ENCODE measurements at regions not wholly inside any gene's neighbourhood (a gene's known extent, or its start where the extent isn't known, plus 50 kb on each side); places are given as distances from the start of the nearest gene placed in this dataset.

- H3K27ac ChIP-seq, result peak overlapping the region in 1 of 3 donors; percentile 23
- no peaks in the 10 kb centered on the region for H3K36me3 ChIP-seq
- 63 to 68% methylated on average over 4 of the region's 4 CpGs for WGBS, 2 donors
- intact Hi-C loops (cut with DNase I), result no loop called here
- H3K4me3 ChIP-seq (replicated peaks in 1 of 3), result no peak overlapping the region
- H3K27me3 ChIP-seq, result no peaks in the 10 kb centered on the region
- DNase-seq, result no peak
- TF ChIP-seq CTCF (IDR thresholded peaks at IDR 0.05), result no peak
- no peak for TF ChIP-seq POLR2A (IDR thresholded peaks at IDR 0.05)
- peaks cover 13 to 27% of the 10 kb centered on the region in 2 donors for H3K4me1 ChIP-seq
- H3K9me3 ChIP-seq, result no peaks in the 10 kb centered on the region
Observed at GRCh38 chr14:49966304-49966809, 73.5 kb downstream of the ARF6 start.

GRCh38 chr14:49966971-49967630, 74.2 kb downstream of the ARF6 start:
- H3K4me1 ChIP-seq, result peaks cover 21 to 34% of the 10 kb centered on the region in 2 donors
- DNase-seq, result no peak
- intact Hi-C loops (cut with DNase I), result no loop called here
- TF ChIP-seq CTCF (IDR thresholded peaks at IDR 0.05) (no peak), POLR2A (IDR thresholded peaks at IDR 0.05) (no peak)
- no peaks in the 10 kb centered on the region for H3K36me3 ChIP-seq
- WGBS, 2 donors, result 95 to 96% methylated on average over 11 of the region's 11 CpGs
- H3K27me3 ChIP-seq, result no peaks in the 10 kb centered on the region
- no peaks in the 10 kb centered on the region for H3K9me3 ChIP-seq
- no peak overlapping the region for H3K4me3 ChIP-seq (replicated peaks in 1 of 3)
- H3K27ac ChIP-seq, result no peak overlapping the region

GRCh38 chr14:49969961-49970360, 77.1 kb downstream of the ARF6 start:
- Histone ChIP-seq H3K4me1 (peaks cover 33 to 44% of the 10 kb centered on the region in 2 donors), H3K27ac (peak overlapping the region; percentile 5 to 68 (median 13)), H3K4me3 (replicated peaks in 1 of 3) (no peak overlapping the region), H3K27me3 (no peaks in the 10 kb centered on the region), H3K36me3 (no peaks in the 10 kb centered on the region), H3K9me3 (no peaks in the 10 kb centered on the region)
- WGBS, 2 donors, result 93% methylated on average over 5 of the region's 5 CpGs
- intact Hi-C loops (cut with DNase I), result no loop called here
- no peak for TF ChIP-seq POLR2A (IDR thresholded peaks at IDR 0.05)
- TF ChIP-seq CTCF (IDR thresholded peaks at IDR 0.05), result no peak
- no peak for DNase-seq

- Histone ChIP-seq H3K27ac (peak overlapping the region; percentile 5 to 68 (median 13)), H3K9me3 (no peaks in the 10 kb centered on the region), H3K36me3 (no peaks in the 10 kb centered on the region), H3K4me1 (peaks cover 33 to 45% of the 10 kb centered on the region in 2 donors), H3K27me3 (no peaks in the 10 kb centered on the region), H3K4me3 (replicated peaks in 1 of 3) (no peak overlapping the region)
- intact Hi-C loops (cut with DNase I), result no loop called here
- 26 to 30% methylated on average over 8 of the region's 8 CpGs for WGBS, 2 donors
- peak; percentile 15 to 18 for DNase-seq
- TF ChIP-seq CTCF (IDR thresholded peaks at IDR 0.05) (no peak), POLR2A (IDR thresholded peaks at IDR 0.05) (no peak)
Observed at GRCh38 chr14:49970474-49971147, 77.7 kb downstream of the ARF6 start.
